C4-2B (cell line): ENCODE measurements at regions not wholly inside any gene's neighbourhood (a gene's known extent, or its start where the extent isn't known, plus 50 kb on each side); places are given as distances from the start of the nearest gene placed in this dataset.

Experiments used
- H3K27ac ChIP-seq: fragments of 450-650 bp; 2 replicates; pipeline ENCODE4 v1.5.1; 2017
- CTCF ChIP-seq: fragments of 450-650 bp; conservative IDR thresholded peaks from 2 replicates; pipeline ENCODE4 v1.5.1; 2017; ENCODE audit warnings: mild to moderate bottlenecking
- ZFX ChIP-seq: fragments of 450-650 bp; IDR thresholded peaks from 2 replicates; pipeline ENCODE4 v1.6.1; 2017

GRCh38 chr15:26376243-26376642 is 396.6 kb downstream of the GABRB3 start:
- TF ChIP-seq CTCF (no peak), ZFX (no peak)
- no peak overlapping the region for H3K27ac ChIP-seq

GRCh38 chr15:26374806-26375205 is 398.1 kb downstream of the GABRB3 start:
- no peak for TF ChIP-seq ZFX
- TF ChIP-seq CTCF: no peak

GRCh38 chr15:26372706-26373105 is 400.2 kb downstream of the GABRB3 start:
- TF ChIP-seq ZFX: no peak
- no peak for TF ChIP-seq CTCF
- H3K27ac ChIP-seq: no peak overlapping the region

More at GRCh38 chr15:26374806-26375205, 398.1 kb downstream of the GABRB3 start:
- H3K27ac ChIP-seq: no peak overlapping the region

GRCh38 chr15:26365077-26365476 is 407.8 kb downstream of the GABRB3 start:
- H3K27ac ChIP-seq: no peak overlapping the region
- TF ChIP-seq CTCF (no peak), ZFX (no peak)

- TF ChIP-seq CTCF (no peak), ZFX (no peak)
Measured at GRCh38 chr15:26359855-26360254, 413.0 kb downstream of the GABRB3 start.

GRCh38 chr15:26358708-26359107 is 414.2 kb downstream of the GABRB3 start:
- TF ChIP-seq CTCF: no peak
- TF ChIP-seq ZFX: no peak
- no peak overlapping the region for H3K27ac ChIP-seq

More at GRCh38 chr15:26359855-26360254, 413.0 kb downstream of the GABRB3 start:
- no peak overlapping the region for H3K27ac ChIP-seq

GRCh38 chr15:26357653-26358052 is 415.2 kb downstream of the GABRB3 start:
- no peak overlapping the region for H3K27ac ChIP-seq
- TF ChIP-seq CTCF: no peak
